22Rv1 (cell line): ENCODE measurements at regions not wholly inside any gene's neighbourhood (a gene's known extent, or its start where the extent isn't known, plus 50 kb on each side); places are given as distances from the start of the nearest gene placed in this dataset.

Experiments
- CTCF ChIP-seq: fragments of 450-650 bp; IDR thresholded peaks from 2 replicates; pipeline ENCODE4 v1.5.1; 2017; ENCODE audit warnings: mild to moderate bottlenecking
- ZFX ChIP-seq: fragments of 450-650 bp; IDR thresholded peaks from 2 replicates; pipeline ENCODE4 v1.6.1; 2017; ENCODE audit warnings: antibody characterized with exemption, borderline replicate concordance

DNA sequence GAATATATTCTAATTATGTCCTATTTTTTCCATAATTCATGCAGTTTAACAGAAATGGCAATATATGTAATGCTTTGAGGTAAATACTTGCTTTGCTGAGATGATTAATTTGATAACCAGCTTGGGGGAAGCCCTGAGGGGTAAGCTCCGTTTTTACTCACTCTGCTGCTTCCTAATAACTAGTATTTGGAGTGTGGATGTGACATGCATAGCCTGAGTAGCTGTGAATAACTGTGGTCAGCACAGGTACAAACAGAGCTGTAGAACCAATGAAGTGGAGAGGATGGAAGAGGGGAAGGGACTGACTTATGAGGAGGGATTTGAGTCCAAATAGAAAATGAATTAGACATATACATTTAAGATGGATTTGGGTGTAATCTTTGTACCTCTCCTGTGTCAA lies 1495.5 kb upstream of the DDX18 start:
- TF ChIP-seq CTCF (no peak), ZFX (no peak)
